ENCODE measurements at regions not wholly inside any gene's neighbourhood (a gene's known extent, or its start where the extent isn't known, plus 50 kb on each side); places are given as distances from the start of the nearest gene placed in this dataset.

- H4K20me1 ChIP-seq (ENCODE audit: insufficient read depth) = no peaks in the 10 kb centered on the region
- no peak overlapping the region for H3K27ac ChIP-seq
- H3K36me3 ChIP-seq (ENCODE audit: insufficient read depth) = no peaks in the 10 kb centered on the region
- TF ChIP-seq CTCF (conservative IDR thresholded peaks at IDR 0.05; ENCODE audit: low read depth, low read length) = no peak
- no peak overlapping the region for H3K4me3 ChIP-seq (IDR thresholded peaks at IDR 0.05; ENCODE audit: insufficient read depth, low read depth, low read length)
- H3K9ac ChIP-seq = no peak overlapping the region
- H3K27me3 ChIP-seq (ENCODE audit: insufficient read depth, low read depth) = no peaks in the 10 kb centered on the region
- H3K79me2 ChIP-seq (ENCODE audit: insufficient read depth, low read depth) = no peaks in the 10 kb centered on the region
- no peak overlapping the region for H3K4me2 ChIP-seq
- H2AFZ ChIP-seq (ENCODE audit: low read depth) = no peak overlapping the region
- peaks cover 6% of the 10 kb centered on the region for H3K4me1 ChIP-seq (ENCODE audit: low read depth, poor library complexity, severe bottlenecking)
Observed at GRCh38 chr1:244316986-244317655, 134.6 kb downstream of the ADSS2 start.

GRCh38 chr1:244318078-244318477 is 133.6 kb downstream of the ADSS2 start:
- no peak for TF ChIP-seq CTCF (conservative IDR thresholded peaks at IDR 0.05; ENCODE audit: low read depth, low read length)
- H3K36me3 ChIP-seq (ENCODE audit: insufficient read depth) = no peaks in the 10 kb centered on the region
- H3K4me1 ChIP-seq (ENCODE audit: low read depth, poor library complexity, severe bottlenecking) = peaks cover 6% of the 10 kb centered on the region
- no peak overlapping the region for H2AFZ ChIP-seq (ENCODE audit: low read depth)
- H3K4me2 ChIP-seq = no peak overlapping the region
- H3K9ac ChIP-seq = no peak overlapping the region
- H3K27ac ChIP-seq = no peak overlapping the region
- H3K27me3 ChIP-seq (ENCODE audit: insufficient read depth, low read depth) = no peaks in the 10 kb centered on the region
- H4K20me1 ChIP-seq (ENCODE audit: insufficient read depth) = no peaks in the 10 kb centered on the region
- H3K79me2 ChIP-seq (ENCODE audit: insufficient read depth, low read depth) = no peaks in the 10 kb centered on the region
- H3K4me3 ChIP-seq (IDR thresholded peaks at IDR 0.05; ENCODE audit: insufficient read depth, low read depth, low read length) = no peak overlapping the region

- TF ChIP-seq CTCF (conservative IDR thresholded peaks at IDR 0.05; ENCODE audit: low read depth, low read length) = no peak
- Histone ChIP-seq H3K9ac (no peak overlapping the region), H3K79me2 (ENCODE audit: insufficient read depth, low read depth) (no peaks in the 10 kb centered on the region), H3K27ac (no peak overlapping the region), H3K4me3 (IDR thresholded peaks at IDR 0.05; ENCODE audit: insufficient read depth, low read depth, low read length) (no peak overlapping the region), H3K4me1 (ENCODE audit: low read depth, poor library complexity, severe bottlenecking) (peaks cover 6% of the 10 kb centered on the region), H4K20me1 (ENCODE audit: insufficient read depth) (no peaks in the 10 kb centered on the region), H3K4me2 (no peak overlapping the region), H2AFZ (ENCODE audit: low read depth) (no peak overlapping the region), H3K36me3 (ENCODE audit: insufficient read depth) (no peaks in the 10 kb centered on the region), H3K27me3 (ENCODE audit: insufficient read depth, low read depth) (no peaks in the 10 kb centered on the region)
Observed at GRCh38 chr1:244318512-244318911, 133.2 kb downstream of the ADSS2 start.

- H3K27ac ChIP-seq = no peak overlapping the region
- no peak for TF ChIP-seq CTCF (conservative IDR thresholded peaks at IDR 0.05; ENCODE audit: low read depth, low read length)
- no peak overlapping the region for H2AFZ ChIP-seq (ENCODE audit: low read depth)
- no peak overlapping the region for H3K9ac ChIP-seq
- no peaks in the 10 kb centered on the region for H3K36me3 ChIP-seq (ENCODE audit: insufficient read depth)
- H3K79me2 ChIP-seq (ENCODE audit: insufficient read depth, low read depth) = no peaks in the 10 kb centered on the region
- no peaks in the 10 kb centered on the region for H3K27me3 ChIP-seq (ENCODE audit: insufficient read depth, low read depth)
- H3K4me1 ChIP-seq (ENCODE audit: low read depth, poor library complexity, severe bottlenecking) = peaks cover 6% of the 10 kb centered on the region
- no peak overlapping the region for H3K4me3 ChIP-seq (IDR thresholded peaks at IDR 0.05; ENCODE audit: insufficient read depth, low read depth, low read length)
- no peak overlapping the region for H3K4me2 ChIP-seq
- no peaks in the 10 kb centered on the region for H4K20me1 ChIP-seq (ENCODE audit: insufficient read depth)
Observed at GRCh38 chr1:244319283-244320132, 132.2 kb downstream of the ADSS2 start.
